GM13976 (cell line): ENCODE measurements at regions not wholly inside any gene's neighbourhood (a gene's known extent, or its start where the extent isn't known, plus 50 kb on each side); places are given as distances from the start of the nearest gene placed in this dataset.
"Not testable (repeated sequence)": the region's sequence is repeated elsewhere in the genome, so short reads cannot be mapped to it uniquely, and the experiment has no call there.

Source experiments
- DNase-seq: peaks from one replicate; pipeline ENCODE4 v3.0.0; 2012; ENCODE audit warnings: low spot score
- in situ Hi-C: fragments of 300-500 bp; cut with MboI; formaldehyde crosslinking; loops from one replicate; pipeline ENCODE4 v1.12.0; 2022; ENCODE audit warnings: low sequenced_read_pairs, mixed read lengths, inconsistent platforms; ENCODE audit not compliant: unreplicated experiment
- TF ChIP-seq, protein P1 (sequence below): IDR thresholded peaks from 2 replicates; pipeline ENCODE4 v1.5.1; 2012; ENCODE audit warnings: borderline replicate concordance, mild to moderate bottlenecking; ENCODE audit not compliant: insufficient read depth; ENCODE audit errors: extremely low read depth, missing control alignments, control extremely low read depth

DNA sequence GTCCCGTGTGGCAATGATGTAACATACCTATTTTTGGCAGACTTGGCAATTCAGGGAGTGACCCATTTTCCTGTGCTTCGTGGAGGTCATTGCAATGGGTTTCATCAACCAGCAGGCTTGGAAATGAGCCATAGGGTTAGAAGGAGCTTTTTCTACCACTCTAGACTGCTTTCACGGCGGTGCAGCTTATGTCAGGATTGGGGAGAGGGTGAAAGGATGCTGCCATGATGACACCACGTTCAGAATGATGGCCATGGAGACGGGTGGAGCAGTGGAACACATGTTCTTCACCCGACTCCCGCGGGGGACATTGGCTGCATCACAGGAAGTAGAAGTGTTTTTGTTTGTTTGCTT lies 220.2 kb downstream of the EMX2 start:
- in situ Hi-C loops: no loop called here
- TF ChIP-seq, protein P1, sequence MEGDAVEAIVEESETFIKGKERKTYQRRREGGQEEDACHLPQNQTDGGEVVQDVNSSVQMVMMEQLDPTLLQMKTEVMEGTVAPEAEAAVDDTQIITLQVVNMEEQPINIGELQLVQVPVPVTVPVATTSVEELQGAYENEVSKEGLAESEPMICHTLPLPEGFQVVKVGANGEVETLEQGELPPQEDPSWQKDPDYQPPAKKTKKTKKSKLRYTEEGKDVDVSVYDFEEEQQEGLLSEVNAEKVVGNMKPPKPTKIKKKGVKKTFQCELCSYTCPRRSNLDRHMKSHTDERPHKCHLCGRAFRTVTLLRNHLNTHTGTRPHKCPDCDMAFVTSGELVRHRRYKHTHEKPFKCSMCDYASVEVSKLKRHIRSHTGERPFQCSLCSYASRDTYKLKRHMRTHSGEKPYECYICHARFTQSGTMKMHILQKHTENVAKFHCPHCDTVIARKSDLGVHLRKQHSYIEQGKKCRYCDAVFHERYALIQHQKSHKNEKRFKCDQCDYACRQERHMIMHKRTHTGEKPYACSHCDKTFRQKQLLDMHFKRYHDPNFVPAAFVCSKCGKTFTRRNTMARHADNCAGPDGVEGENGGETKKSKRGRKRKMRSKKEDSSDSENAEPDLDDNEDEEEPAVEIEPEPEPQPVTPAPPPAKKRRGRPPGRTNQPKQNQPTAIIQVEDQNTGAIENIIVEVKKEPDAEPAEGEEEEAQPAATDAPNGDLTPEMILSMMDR: no peak
- no peak for DNase-seq

DNA sequence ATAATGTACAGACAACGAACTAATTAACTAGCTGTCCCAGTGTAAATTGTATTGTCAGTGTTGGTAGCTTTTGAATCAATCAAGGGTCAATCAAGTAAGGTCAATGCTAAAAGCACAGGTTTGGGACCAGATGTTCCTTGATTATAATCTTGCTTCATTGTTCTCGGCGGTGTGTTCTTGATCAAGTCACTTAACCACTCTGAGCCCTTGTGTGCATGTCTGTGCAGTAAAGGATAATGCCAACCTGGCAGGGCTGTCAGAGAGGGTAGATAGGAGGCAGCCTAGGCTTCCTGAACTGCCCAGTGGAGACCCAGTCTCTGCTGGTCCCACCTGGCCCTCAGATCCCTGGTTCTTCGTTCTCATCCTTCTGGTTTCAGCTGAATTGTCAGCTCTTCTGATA lies 221.0 kb downstream of the EMX2 start:
- TF ChIP-seq, protein P1: no peak
- no peak for DNase-seq
- in situ Hi-C loops: no loop called here

DNA sequence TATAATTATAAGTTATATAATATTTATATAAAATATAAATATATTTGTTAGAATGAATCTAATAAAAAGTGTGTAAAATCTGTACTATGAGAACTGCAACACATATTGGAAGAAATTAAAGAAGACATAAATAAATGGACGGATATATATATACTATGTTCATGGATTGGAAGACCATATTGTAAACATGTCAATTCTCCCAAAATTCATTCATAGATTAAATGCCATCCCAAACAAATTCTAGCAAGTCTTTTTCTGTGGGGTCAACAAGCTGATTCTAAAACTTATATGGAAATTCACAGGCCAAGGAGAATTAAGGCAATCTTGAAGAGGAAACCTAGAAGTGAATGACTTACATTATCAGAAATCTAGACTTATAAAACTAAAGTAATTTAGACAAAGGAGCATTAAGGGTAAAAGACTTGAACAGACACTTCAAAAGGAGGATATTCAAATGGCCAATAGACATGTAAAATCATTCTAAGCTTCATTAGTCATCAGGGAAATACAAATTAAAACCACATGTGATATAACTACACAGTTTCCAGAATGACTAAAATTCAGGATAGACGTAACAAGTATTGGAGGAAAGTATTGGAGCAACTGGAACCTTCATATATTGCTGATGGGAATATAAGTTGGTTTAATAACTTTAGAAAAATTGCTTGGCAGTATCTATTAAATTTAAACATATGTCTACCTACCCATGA lies 225.9 kb downstream of the EMX2 start:
- no peak for DNase-seq
- in situ Hi-C loops: no loop called here

DNA sequence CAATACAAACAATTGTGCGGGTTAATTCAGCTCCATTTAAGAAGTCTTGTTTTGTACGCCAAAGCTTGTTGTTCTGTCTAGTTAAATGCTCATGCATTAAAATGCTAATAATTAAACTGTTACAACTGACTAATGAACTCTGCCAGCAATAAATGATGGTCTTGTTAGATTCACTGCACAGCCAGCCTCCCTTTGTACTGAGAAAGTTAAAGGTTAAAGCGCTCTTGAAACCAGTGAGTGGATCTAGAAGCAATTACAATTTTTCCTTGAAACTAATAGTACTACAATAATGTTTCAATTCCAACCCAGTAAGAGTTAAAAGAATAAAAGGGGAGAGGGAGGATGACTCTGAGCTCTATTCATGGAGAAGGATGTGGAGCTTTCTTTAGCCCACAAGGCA lies 233.0 kb downstream of the EMX2 start:
- in situ Hi-C loops: no loop called here
- TF ChIP-seq, protein P1: no peak
- DNase-seq: no peak

More for the DNA sequence above, 225.9 kb downstream of the EMX2 start:
- TF ChIP-seq, protein P1: no peak

DNA sequence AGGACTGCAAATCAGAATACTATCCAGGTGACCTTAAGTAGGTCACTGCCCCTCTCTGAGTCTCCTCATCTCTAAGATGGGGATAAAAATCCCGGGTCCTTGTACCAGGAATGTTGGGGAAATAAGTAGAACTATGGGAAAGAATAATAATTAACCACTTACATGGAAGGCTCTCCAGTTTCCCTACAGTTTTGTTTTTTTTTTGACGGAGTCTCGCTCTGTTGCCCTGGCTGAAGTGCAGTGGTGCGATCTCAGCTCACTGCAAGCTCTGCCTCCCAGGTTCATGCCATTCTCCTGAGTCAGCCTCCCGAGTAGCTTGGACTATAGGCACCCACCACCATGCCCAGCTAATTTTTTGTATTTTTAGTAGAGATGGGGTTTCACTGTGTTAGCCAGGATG lies 234.7 kb downstream of the EMX2 start:
- in situ Hi-C loops, DNase-seq: not testable (repeated sequence)

DNA sequence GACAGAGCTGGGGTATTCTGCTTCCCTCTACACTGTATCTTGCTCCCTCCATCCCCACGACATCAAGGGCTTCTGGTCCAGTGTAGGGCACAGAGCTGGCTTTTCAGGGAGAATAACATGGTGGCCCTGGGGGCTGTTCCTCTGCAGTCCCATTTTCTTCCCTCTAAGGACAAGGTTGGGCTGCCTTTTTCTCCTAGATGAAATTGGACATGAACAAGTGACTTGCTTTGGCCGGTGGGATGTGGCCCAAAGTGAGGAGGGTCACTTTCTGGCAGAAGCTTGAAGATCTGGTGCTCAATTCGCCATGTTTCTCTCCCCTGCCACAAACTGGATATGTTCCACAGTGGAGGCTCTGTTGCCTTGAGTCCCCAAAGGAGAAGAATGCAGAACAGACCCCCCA lies 235.7 kb downstream of the EMX2 start:
- TF ChIP-seq, protein P1: no peak
- in situ Hi-C loops: no loop called here
- DNase-seq: no peak

DNA sequence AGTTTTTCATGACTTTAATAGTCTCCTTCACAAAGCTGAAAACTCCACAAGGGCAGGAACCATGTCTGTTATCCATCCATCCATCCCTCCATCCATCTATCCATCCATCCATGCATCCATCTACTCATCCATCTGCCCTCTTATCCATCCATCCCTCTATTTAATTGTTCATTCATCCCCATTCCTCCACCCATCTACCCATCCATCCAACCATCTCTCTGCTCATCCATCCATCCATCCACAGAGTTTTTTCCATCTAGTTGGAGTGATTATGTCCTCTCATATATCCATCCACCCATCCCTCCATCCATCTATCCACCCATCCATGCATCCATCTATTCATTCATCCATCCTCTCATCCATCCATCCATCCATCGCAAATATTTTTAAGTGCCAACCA lies 237.9 kb downstream of the EMX2 start:
- no peak for DNase-seq
- in situ Hi-C loops: no loop called here

More for the DNA sequence above, 237.9 kb downstream of the EMX2 start:
- TF ChIP-seq, protein P1: no peak
